HEK293 (cell line): ENCODE measurements at regions not wholly inside any gene's neighbourhood (a gene's known extent, or its start where the extent isn't known, plus 50 kb on each side); places are given as distances from the start of the nearest gene placed in this dataset.

Source experiments
- CTCF ChIA-PET: fragments of 350-600 bp; formaldehyde crosslinking; extraction: SDS; loops from one replicate; lab custom pipeline; 2021; ENCODE audit warnings: antibody characterized with exemption; lab: Yijun Ruan, JAX
- POLR2A ChIA-PET: fragments of 300-600 bp; formaldehyde crosslinking; extraction: SDS; loops from one replicate; lab custom pipeline; 2020; ENCODE audit warnings: antibody characterized with exemption, inconsistent platforms; lab: Yijun Ruan, JAX
- H3K27ac ChIP-seq: fragments of 200-500 bp; sonication (Bioruptor generic); 2 replicates; pipeline ENCODE4 v1.5.1; 2014; ENCODE audit warnings: low read depth, low read length, control low read depth, inconsistent platforms; ENCODE audit errors: extremely low read depth
- H3K36me3 ChIP-seq, 2 experiments: fragments of 200-500 bp in 1 of 2; sonication (Bioruptor generic) in 1 of 2; 1 replicate in 1 of 2; 2 replicates in 1 of 2; pipeline ENCODE4 v1.5.1; 2014 to 2017; ENCODE audit warnings: inconsistent platforms in 2 of 2, low read length in 2 of 2; ENCODE audit not compliant: control insufficient read depth in 2 of 2, insufficient read depth in 1 of 2
- H3K4me1 ChIP-seq: fragments of 200-500 bp; sonication (Bioruptor generic); 2 replicates; pipeline ENCODE4 v1.5.1; 2014; ENCODE audit warnings: mild to moderate bottlenecking, low read length, inconsistent platforms; ENCODE audit not compliant: control insufficient read depth, insufficient read depth
- H3K4me3 ChIP-seq: 2 replicates; pipeline ENCODE4 v1.5.1; 2011; ENCODE audit warnings: low read depth, mild to moderate bottlenecking, control low read depth, low read length, moderate library complexity
- H3K9me3 ChIP-seq: fragments of 200-500 bp; sonication (Bioruptor generic); 2 replicates; pipeline ENCODE4 v1.5.1; 2014; ENCODE audit warnings: low read depth, low read length, inconsistent platforms; ENCODE audit not compliant: control insufficient read depth, insufficient read depth
- HOXA7 ChIP-seq: sonication (generic); formaldehyde crosslinking; IDR thresholded peaks from 2 replicates; pipeline ENCODE4 v1.8.1; 2022; ENCODE audit warnings: missing genetic modification reagents, borderline replicate concordance
- SP2 ChIP-seq: fragments of 450-650 bp; formaldehyde crosslinking; IDR thresholded peaks from 2 replicates; pipeline ENCODE4 v1.5.1; 2016; ENCODE audit warnings: missing biosample characterization, missing genetic modification characterization
- ZBTB1 ChIP-seq: fragments of 450-650 bp; formaldehyde crosslinking; IDR thresholded peaks from 2 replicates; pipeline ENCODE4 v1.5.1; 2016; ENCODE audit warnings: missing biosample characterization, missing genetic modification characterization
- ZNF174 ChIP-seq: fragments of 450-650 bp; formaldehyde crosslinking; IDR thresholded peaks from 2 replicates; pipeline ENCODE4 v1.5.0; 2017; ENCODE audit warnings: missing biosample characterization, mild to moderate bottlenecking, missing genetic modification characterization
- ZNF223 ChIP-seq: fragments of 450-650 bp; formaldehyde crosslinking; IDR thresholded peaks from 2 replicates; pipeline ENCODE4 v1.5.1; 2016; ENCODE audit warnings: missing biosample characterization, missing genetic modification characterization
- ZNF350 ChIP-seq: fragments of 450-650 bp; formaldehyde crosslinking; IDR thresholded peaks from 2 replicates; pipeline ENCODE4 v1.5.0; 2017; ENCODE audit warnings: missing biosample characterization, mild to moderate bottlenecking, missing genetic modification characterization
- TF ChIP-seq, protein P1 (sequence below): fragments of 450-650 bp; formaldehyde crosslinking; IDR thresholded peaks from 2 replicates; pipeline ENCODE4 v1.5.1; 2016; ENCODE audit warnings: missing biosample characterization, missing genetic modification characterization
- TF ChIP-seq, protein P2 (sequence below): IDR thresholded peaks from 2 replicates; pipeline ENCODE4 v1.6.1; 2011; ENCODE audit warnings: mild to moderate bottlenecking, low read depth, low read length, borderline replicate concordance

DNA sequence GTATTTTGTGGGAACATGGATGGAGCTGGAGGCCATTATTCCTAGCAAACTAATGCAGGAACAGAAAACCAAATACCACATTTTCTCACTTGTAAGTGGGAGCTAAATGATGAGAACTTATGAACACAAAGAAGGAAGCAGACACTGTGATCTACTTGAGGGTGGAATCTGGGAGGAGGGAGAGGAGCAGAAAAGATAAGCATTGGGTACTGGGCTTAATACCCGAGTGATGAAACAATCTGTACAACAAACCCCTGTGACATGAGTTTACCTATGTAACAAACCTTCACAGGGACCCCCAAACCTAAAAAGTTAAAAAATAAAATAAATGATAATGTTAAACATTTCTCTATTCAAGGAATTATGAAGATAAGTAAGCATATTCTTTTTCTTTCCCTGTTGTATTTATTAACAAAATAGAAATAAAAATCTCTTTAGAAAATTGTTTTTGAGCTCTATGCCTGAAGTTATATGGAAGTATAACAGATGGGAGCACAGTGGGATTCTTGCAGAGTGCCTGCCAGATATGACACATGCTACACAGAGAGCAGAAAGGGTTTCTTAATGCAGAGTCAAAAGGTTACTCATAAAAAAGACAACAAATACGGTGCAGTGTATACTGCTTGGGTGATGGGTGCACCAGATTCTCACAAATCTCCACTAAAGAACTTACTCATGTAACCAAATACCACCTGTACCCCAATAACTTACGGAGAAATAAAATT is 52.0 kb upstream of the SYNE2 start:
- Histone ChIP-seq H3K4me1 (no peaks in the 10 kb centered on the region; the same call in 1 of the 2 replicates), H3K27ac (no peak overlapping the region), H3K4me3 (no peak overlapping the region), H3K9me3 (no peaks in the 10 kb centered on the region), H3K36me3 (no peaks in the 10 kb centered on the region)
- ChIA-PET CTCF (interaction anchor here (0.6 to 3.7 kb wide), 8 partner anchors 43 to 503 kb away, joined by 3 to 26 read pairs (median 4); partner anchors contain the start of gene ESR2), POLR2A (no interaction called here)
- TF ChIP-seq ZBTB1 (no peak), ZNF174 (tag by site-specific recombination) (no peak), ZNF223 (no peak), ZNF350 (no peak), SP2 (tag by site-specific recombination) (no peak), HOXA7 (CRISPR knock-in tag) (no peak)
- TF ChIP-seq, protein P1, sequence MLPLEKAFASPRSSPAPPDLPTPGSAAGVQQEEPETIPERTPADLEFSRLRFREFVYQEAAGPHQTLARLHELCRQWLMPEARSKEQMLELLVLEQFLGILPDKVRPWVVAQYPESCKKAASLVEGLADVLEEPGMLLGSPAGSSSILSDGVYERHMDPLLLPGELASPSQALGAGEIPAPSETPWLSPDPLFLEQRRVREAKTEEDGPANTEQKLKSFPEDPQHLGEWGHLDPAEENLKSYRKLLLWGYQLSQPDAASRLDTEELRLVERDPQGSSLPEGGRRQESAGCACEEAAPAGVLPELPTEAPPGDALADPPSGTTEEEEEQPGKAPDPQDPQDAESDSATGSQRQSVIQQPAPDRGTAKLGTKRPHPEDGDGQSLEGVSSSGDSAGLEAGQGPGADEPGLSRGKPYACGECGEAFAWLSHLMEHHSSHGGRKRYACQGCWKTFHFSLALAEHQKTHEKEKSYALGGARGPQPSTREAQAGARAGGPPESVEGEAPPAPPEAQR (tag by site-specific recombination) = no peak
- TF ChIP-seq, protein P2, sequence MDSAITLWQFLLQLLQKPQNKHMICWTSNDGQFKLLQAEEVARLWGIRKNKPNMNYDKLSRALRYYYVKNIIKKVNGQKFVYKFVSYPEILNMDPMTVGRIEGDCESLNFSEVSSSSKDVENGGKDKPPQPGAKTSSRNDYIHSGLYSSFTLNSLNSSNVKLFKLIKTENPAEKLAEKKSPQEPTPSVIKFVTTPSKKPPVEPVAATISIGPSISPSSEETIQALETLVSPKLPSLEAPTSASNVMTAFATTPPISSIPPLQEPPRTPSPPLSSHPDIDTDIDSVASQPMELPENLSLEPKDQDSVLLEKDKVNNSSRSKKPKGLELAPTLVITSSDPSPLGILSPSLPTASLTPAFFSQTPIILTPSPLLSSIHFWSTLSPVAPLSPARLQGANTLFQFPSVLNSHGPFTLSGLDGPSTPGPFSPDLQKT = no peak
